HG03469 (cell line): ENCODE measurements at regions not wholly inside any gene's neighbourhood (a gene's known extent, or its start where the extent isn't known, plus 50 kb on each side); places are given as distances from the start of the nearest gene placed in this dataset.
"Not testable (repeated sequence)": the region's sequence is repeated elsewhere in the genome, so short reads cannot be mapped to it uniquely, and the experiment has no call there.

ENCODE experiments used
- ATAC-seq: cut with Tn5 transposase; IDR thresholded peaks from one replicate; pipeline ENCODE4 v1.9.1; 2021; ENCODE audit warnings: mild to moderate bottlenecking, moderate library complexity, moderate number of reproducible peaks; ENCODE audit not compliant: unreplicated experiment

GRCh38 chr10:109732254-109732965 lies 190.9 kb downstream of the XPNPEP1 start:
- no peak for ATAC-seq

- not testable (repeated sequence) for ATAC-seq
Observed at GRCh38 chr10:109729895-109730294, 193.4 kb downstream of the XPNPEP1 start.

- no peak for ATAC-seq
Observed at GRCh38 chr10:109727436-109727835, 195.9 kb downstream of the XPNPEP1 start.

GRCh38 chr10:109726473-109726872 lies 196.8 kb downstream of the XPNPEP1 start:
- ATAC-seq = no peak

- no peak for ATAC-seq
Observed at GRCh38 chr10:109723305-109723704, 200.0 kb downstream of the XPNPEP1 start.

- no peak for ATAC-seq
Observed at GRCh38 chr10:109721453-109722064, 201.8 kb downstream of the XPNPEP1 start.

GRCh38 chr10:109706026-109706560 lies 217.2 kb downstream of the XPNPEP1 start:
- ATAC-seq = no peak

- no peak for ATAC-seq
Observed at GRCh38 chr10:109701633-109702215, 221.6 kb downstream of the XPNPEP1 start.

GRCh38 chr10:109698882-109699664 lies 224.2 kb downstream of the XPNPEP1 start:
- ATAC-seq = no peak

- ATAC-seq = no peak
Observed at GRCh38 chr10:109698086-109698485, 225.2 kb downstream of the XPNPEP1 start.

- ATAC-seq = no peak
Observed at GRCh38 chr10:109696981-109697775, 226.1 kb downstream of the XPNPEP1 start.

- no peak for ATAC-seq
Observed at GRCh38 chr10:109696462-109696861, 226.8 kb downstream of the XPNPEP1 start.

- no peak for ATAC-seq
Observed at GRCh38 chr10:109695988-109696387, 227.3 kb downstream of the XPNPEP1 start.

GRCh38 chr10:109689785-109690184 lies 233.5 kb downstream of the XPNPEP1 start:
- ATAC-seq = no peak

- no peak for ATAC-seq
Observed at GRCh38 chr10:109679478-109679877, 243.8 kb downstream of the XPNPEP1 start.

- no peak for ATAC-seq
Observed at GRCh38 chr10:109678857-109679256, 244.5 kb downstream of the XPNPEP1 start.

GRCh38 chr10:109676703-109677102 lies 246.6 kb downstream of the XPNPEP1 start:
- ATAC-seq = no peak

- ATAC-seq = no peak
Observed at GRCh38 chr10:109668703-109669102, 254.6 kb downstream of the XPNPEP1 start.

GRCh38 chr10:109668154-109668665 lies 255.1 kb downstream of the XPNPEP1 start:
- ATAC-seq = no peak

GRCh38 chr10:109665321-109665720 lies 258.0 kb downstream of the XPNPEP1 start:
- no peak for ATAC-seq
